ENCODE measurements at regions not wholly inside any gene's neighbourhood (a gene's known extent, or its start where the extent isn't known, plus 50 kb on each side); places are given as distances from the start of the nearest gene placed in this dataset.

DNA sequence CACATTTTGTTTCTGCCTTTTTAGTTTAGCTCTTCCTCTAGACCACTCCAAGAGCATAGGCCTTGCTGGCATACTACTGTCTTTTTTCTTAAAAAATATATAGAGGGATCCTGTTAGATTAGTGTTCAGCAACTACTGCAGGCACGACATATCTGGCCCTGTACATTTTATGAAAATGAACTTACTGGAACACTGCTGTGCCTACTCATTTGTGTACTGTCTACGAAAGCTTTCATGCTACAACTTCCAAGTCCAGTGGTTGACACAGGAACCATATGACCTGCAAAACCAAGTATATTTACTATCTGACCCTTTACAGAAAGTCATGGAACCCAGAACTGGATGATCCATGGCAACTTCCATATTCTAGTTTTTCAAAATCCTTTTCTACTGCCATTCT lies 66.6 kb upstream of the SPTLC3 start:
- CTCF ChIA-PET, result interaction anchor here (1.0 kb wide), 1 partner anchor 17 kb away, joined by 3 read pairs; no protein-coding TSS in a partner anchor
- Histone ChIP-seq H3K9me3 (ENCODE audit: control insufficient read depth, insufficient read depth, low read depth, low read length) (no peaks in the 10 kb centered on the region), H3K4me3 (ENCODE audit: low read depth, low read length) (no peak overlapping the region), H3K27ac (ENCODE audit: extremely low read depth, low read depth, low read length) (no peak overlapping the region), H3K4me1 (ENCODE audit: control insufficient read depth, insufficient read depth, low read length) (no peaks in the 10 kb centered on the region), H3K36me3 (ENCODE audit: control insufficient read depth in 2 of 2, insufficient read depth in 1 of 2, low read length in 2 of 2) (no peaks in the 10 kb centered on the region)
- TF ChIP-seq, protein P1, sequence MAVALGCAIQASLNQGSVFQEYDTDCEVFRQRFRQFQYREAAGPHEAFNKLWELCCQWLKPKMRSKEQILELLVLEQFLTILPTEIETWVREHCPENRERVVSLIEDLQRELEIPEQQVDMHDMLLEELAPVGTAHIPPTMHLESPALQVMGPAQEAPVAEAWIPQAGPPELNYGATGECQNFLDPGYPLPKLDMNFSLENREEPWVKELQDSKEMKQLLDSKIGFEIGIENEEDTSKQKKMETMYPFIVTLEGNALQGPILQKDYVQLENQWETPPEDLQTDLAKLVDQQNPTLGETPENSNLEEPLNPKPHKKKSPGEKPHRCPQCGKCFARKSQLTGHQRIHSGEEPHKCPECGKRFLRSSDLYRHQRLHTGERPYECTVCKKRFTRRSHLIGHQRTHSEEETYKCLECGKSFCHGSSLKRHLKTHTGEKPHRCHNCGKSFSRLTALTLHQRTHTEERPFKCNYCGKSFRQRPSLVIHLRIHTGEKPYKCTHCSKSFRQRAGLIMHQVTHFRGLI (tag by site-specific recombination; IDR thresholded peaks at IDR 0.05), result no peak
- TF ChIP-seq ZFP41 (tag by site-specific recombination; IDR thresholded peaks at IDR 0.05; ENCODE audit: borderline replicate concordance) (no peak), ZNF433 (tag by site-specific recombination; IDR thresholded peaks at IDR 0.05; ENCODE audit: low read depth) (no peak), SP7 (tag by site-specific recombination; IDR thresholded peaks at IDR 0.05) (no peak), ZNF140 (tag by site-specific recombination; IDR thresholded peaks at IDR 0.05) (no peak), ZNF23 (tag by site-specific recombination; IDR thresholded peaks at IDR 0.05; ENCODE audit: borderline replicate concordance) (no peak), KLF8 (tag by site-specific recombination; IDR thresholded peaks at IDR 0.05) (no peak), ZNF391 (tag by site-specific recombination; IDR thresholded peaks at IDR 0.05; ENCODE audit: borderline replicate concordance, low read depth) (no peak), ZNF211 (tag by site-specific recombination; IDR thresholded peaks at IDR 0.05; ENCODE audit: low read depth) (no peak), ZNF785 (tag by site-specific recombination; IDR thresholded peaks at IDR 0.05) (no peak), BCL11A (tag by site-specific recombination; IDR thresholded peaks at IDR 0.05; ENCODE audit: low read depth) (no peak), ZNF19 (tag by site-specific recombination; IDR thresholded peaks at IDR 0.05; ENCODE audit: low read depth) (no peak), HOXA7 (CRISPR knock-in tag; IDR thresholded peaks at IDR 0.05; ENCODE audit: borderline replicate concordance) (no peak), HOXD13 (CRISPR knock-in tag; IDR thresholded peaks at IDR 0.05; ENCODE audit: borderline replicate concordance) (no peak), ZBTB7A (tag by site-specific recombination; IDR thresholded peaks at IDR 0.05; ENCODE audit: low read depth) (no peak), ZSCAN16 (tag by site-specific recombination; IDR thresholded peaks at IDR 0.05) (no peak)
- TF ChIP-seq, protein P2, sequence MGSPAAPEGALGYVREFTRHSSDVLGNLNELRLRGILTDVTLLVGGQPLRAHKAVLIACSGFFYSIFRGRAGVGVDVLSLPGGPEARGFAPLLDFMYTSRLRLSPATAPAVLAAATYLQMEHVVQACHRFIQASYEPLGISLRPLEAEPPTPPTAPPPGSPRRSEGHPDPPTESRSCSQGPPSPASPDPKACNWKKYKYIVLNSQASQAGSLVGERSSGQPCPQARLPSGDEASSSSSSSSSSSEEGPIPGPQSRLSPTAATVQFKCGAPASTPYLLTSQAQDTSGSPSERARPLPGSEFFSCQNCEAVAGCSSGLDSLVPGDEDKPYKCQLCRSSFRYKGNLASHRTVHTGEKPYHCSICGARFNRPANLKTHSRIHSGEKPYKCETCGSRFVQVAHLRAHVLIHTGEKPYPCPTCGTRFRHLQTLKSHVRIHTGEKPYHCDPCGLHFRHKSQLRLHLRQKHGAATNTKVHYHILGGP (tag by site-specific recombination; IDR thresholded peaks at IDR 0.05), result no peak
- TF ChIP-seq, protein P3, sequence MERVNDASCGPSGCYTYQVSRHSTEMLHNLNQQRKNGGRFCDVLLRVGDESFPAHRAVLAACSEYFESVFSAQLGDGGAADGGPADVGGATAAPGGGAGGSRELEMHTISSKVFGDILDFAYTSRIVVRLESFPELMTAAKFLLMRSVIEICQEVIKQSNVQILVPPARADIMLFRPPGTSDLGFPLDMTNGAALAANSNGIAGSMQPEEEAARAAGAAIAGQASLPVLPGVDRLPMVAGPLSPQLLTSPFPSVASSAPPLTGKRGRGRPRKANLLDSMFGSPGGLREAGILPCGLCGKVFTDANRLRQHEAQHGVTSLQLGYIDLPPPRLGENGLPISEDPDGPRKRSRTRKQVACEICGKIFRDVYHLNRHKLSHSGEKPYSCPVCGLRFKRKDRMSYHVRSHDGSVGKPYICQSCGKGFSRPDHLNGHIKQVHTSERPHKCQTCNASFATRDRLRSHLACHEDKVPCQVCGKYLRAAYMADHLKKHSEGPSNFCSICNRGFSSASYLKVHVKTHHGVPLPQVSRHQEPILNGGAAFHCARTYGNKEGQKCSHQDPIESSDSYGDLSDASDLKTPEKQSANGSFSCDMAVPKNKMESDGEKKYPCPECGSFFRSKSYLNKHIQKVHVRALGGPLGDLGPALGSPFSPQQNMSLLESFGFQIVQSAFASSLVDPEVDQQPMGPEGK (tag by site-specific recombination; IDR thresholded peaks at IDR 0.05), result no peak
- TF ChIP-seq, protein P4, sequence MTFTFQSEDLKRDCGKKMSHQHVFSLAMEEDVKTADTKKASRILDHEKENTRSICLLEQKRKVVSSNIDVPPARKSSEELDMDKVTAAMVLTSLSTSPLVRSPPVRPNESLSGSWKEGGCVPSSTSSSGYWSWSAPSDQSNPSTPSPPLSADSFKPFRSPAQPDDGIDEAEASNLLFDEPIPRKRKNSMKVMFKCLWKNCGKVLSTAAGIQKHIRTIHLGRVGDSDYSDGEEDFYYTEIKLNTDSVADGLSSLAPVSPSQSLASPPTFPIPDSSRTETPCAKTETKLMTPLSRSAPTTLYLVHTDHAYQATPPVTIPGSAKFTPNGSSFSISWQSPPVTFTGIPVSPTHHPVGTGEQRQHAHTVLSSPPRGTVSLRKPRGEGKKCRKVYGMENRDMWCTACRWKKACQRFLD (tag by site-specific recombination; IDR thresholded peaks at IDR 0.05), result no peak
- POLR2A ChIA-PET, result no interaction called here

DNA sequence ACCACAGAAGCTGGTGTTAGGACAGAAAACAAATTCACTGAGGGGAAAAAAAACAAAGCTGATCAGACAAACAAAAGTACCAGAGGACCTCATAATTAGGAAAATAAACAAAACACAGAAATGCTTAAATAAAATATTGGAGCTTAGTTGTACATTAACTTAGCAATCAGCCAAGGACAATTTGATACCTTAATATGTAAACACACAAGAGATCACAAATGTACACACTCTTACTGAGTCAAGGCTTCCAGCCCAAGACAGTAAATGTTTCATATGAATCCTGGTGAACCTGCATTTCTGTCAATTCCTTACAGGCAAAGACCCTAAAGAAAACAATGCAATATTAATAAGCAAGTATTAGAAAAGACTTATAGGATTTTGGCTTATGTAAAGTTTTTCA lies 62.0 kb upstream of the SPTLC3 start:
- POLR2A ChIA-PET, result no interaction called here
- TF ChIP-seq ZNF311 (tag by site-specific recombination; IDR thresholded peaks at IDR 0.05; ENCODE audit: borderline replicate concordance) (no peak), ZNF426 (tag by site-specific recombination; IDR thresholded peaks at IDR 0.05) (no peak), ZNF274 (IDR thresholded peaks at IDR 0.05; ENCODE audit: low read length) (no peak), ZNF274 (tag by site-specific recombination; IDR thresholded peaks at IDR 0.05; ENCODE audit: borderline replicate concordance) (no peak)
- TF ChIP-seq, protein P5, sequence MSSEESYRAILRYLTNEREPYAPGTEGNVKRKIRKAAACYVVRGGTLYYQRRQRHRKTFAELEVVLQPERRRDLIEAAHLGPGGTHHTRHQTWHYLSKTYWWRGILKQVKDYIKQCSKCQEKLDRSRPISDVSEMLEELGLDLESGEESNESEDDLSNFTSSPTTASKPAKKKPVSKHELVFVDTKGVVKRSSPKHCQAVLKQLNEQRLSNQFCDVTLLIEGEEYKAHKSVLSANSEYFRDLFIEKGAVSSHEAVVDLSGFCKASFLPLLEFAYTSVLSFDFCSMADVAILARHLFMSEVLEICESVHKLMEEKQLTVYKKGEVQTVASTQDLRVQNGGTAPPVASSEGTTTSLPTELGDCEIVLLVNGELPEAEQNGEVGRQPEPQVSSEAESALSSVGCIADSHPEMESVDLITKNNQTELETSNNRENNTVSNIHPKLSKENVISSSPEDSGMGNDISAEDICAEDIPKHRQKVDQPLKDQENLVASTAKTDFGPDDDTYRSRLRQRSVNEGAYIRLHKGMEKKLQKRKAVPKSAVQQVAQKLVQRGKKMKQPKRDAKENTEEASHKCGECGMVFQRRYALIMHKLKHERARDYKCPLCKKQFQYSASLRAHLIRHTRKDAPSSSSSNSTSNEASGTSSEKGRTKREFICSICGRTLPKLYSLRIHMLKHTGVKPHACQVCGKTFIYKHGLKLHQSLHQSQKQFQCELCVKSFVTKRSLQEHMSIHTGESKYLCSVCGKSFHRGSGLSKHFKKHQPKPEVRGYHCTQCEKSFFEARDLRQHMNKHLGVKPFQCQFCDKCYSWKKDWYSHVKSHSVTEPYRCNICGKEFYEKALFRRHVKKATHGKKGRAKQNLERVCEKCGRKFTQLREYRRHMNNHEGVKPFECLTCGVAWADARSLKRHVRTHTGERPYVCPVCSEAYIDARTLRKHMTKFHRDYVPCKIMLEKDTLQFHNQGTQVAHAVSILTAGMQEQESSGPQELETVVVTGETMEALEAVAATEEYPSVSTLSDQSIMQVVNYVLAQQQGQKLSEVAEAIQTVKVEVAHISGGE (tag by site-specific recombination; conservative IDR thresholded peaks at IDR 0.05; ENCODE audit: low read depth), result no peak
- TF ChIP-seq, protein P6, sequence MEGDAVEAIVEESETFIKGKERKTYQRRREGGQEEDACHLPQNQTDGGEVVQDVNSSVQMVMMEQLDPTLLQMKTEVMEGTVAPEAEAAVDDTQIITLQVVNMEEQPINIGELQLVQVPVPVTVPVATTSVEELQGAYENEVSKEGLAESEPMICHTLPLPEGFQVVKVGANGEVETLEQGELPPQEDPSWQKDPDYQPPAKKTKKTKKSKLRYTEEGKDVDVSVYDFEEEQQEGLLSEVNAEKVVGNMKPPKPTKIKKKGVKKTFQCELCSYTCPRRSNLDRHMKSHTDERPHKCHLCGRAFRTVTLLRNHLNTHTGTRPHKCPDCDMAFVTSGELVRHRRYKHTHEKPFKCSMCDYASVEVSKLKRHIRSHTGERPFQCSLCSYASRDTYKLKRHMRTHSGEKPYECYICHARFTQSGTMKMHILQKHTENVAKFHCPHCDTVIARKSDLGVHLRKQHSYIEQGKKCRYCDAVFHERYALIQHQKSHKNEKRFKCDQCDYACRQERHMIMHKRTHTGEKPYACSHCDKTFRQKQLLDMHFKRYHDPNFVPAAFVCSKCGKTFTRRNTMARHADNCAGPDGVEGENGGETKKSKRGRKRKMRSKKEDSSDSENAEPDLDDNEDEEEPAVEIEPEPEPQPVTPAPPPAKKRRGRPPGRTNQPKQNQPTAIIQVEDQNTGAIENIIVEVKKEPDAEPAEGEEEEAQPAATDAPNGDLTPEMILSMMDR (tag by site-specific recombination; IDR thresholded peaks at IDR 0.05), result no peak

More for the DNA sequence above, 62.0 kb upstream of the SPTLC3 start:
- Histone ChIP-seq H3K4me1 (ENCODE audit: control insufficient read depth, insufficient read depth, low read length) (no peaks in the 10 kb centered on the region), H3K27ac (ENCODE audit: extremely low read depth, low read depth, low read length) (no peak overlapping the region), H3K4me3 (ENCODE audit: low read depth, low read length) (no peak overlapping the region), H3K9me3 (ENCODE audit: control insufficient read depth, insufficient read depth, low read depth, low read length) (no peaks in the 10 kb centered on the region), H3K36me3 (ENCODE audit: control insufficient read depth in 2 of 2, insufficient read depth in 1 of 2, low read length in 2 of 2) (no peaks in the 10 kb centered on the region)
- CTCF ChIA-PET, result interaction anchor here (1.1 kb wide), 1 partner anchor 19 kb away, joined by 3 read pairs; no protein-coding TSS in a partner anchor
